ENCODE measurements at regions not wholly inside any gene's neighbourhood (a gene's known extent, or its start where the extent isn't known, plus 50 kb on each side); places are given as distances from the start of the nearest gene placed in this dataset.

- no peak for TF ChIP-seq RARB (CRISPR knock-in tag; IDR thresholded peaks at IDR 0.05)
Measured at GRCh38 chr12:33586576-33586975, 147.0 kb upstream of the SYT10 start (continued).

GRCh38 chr12:33587354-33587753 lies 147.7 kb upstream of the SYT10 start:
- POLR2A ChIA-PET, result no interaction called here
- H3K4me3 ChIP-seq, result no peak overlapping the region
- CTCF ChIA-PET, result interaction anchor here (1.6 kb wide), 1 partner anchor 832 kb away, joined by 3 read pairs; the partner anchor contains the start of gene YARS2
- TF ChIP-seq ELK1 (IDR thresholded peaks at IDR 0.05; ENCODE audit: low read depth, low read length) (no peak), ZNF302 (CRISPR knock-in tag; IDR thresholded peaks at IDR 0.05) (no peak), USF2 (IDR thresholded peaks at IDR 0.05) (no peak), HDAC2 (IDR thresholded peaks at IDR 0.05) (no peak), CTCF (IDR thresholded peaks at IDR 0.05) (no peak), HOXA7 (CRISPR knock-in tag; IDR thresholded peaks at IDR 0.05) (no peak), HOXB13 (CRISPR knock-in tag; IDR thresholded peaks at IDR 0.05; ENCODE audit: low read depth) (no peak), NPAS2 (CRISPR knock-in tag; IDR thresholded peaks at IDR 0.05; ENCODE audit: borderline replicate concordance) (no peak), POLR2A (IDR thresholded peaks at IDR 0.05; ENCODE audit: low read length) (no peak), RARB (CRISPR knock-in tag; IDR thresholded peaks at IDR 0.05) (no peak)
- ATAC-seq (no peak), FAIRE-seq (no peak), DNase-seq (ENCODE audit: low read depth in 1 of 2, low spot score in 1 of 2) (peak in 1 of 2 experiments; percentile 18)
- no peak overlapping the region for H3K4me2 ChIP-seq
- whole genome bisulfite sequencing (ENCODE audit: missing lambda C conversion rate), result 0% methylated on average over 1 of the region's 1 CpG
- H3K9me3 ChIP-seq, result no peaks in the 10 kb centered on the region
- H3K4me1 ChIP-seq, result no peaks in the 10 kb centered on the region
- no peak overlapping the region for H3K27ac ChIP-seq

GRCh38 chr12:33587784-33588712 lies 148.4 kb upstream of the SYT10 start:
- TF ChIP-seq FOSL2 (IDR thresholded peaks at IDR 0.05) (no peak), FOSL2 (CRISPR knock-in tag; IDR thresholded peaks at IDR 0.05) (peak; percentile 26; the same call in 1 of the 2 replicates), NPAS2 (CRISPR knock-in tag; IDR thresholded peaks at IDR 0.05; ENCODE audit: borderline replicate concordance) (no peak)
- DNase-seq (ENCODE audit: low read depth in 1 of 2, low spot score in 1 of 2), result peak in 1 of 2 experiments; percentile 49
- WGBS (ENCODE audit: missing lambda C conversion rate), result 15% methylated on average over 6 of the region's 8 CpGs
- ChIA-PET POLR2A (no interaction called here), CTCF (no interaction called here)
- no peak overlapping the region for H3K4me3 ChIP-seq
- no peaks in the 10 kb centered on the region for H3K9me3 ChIP-seq
- no peak for FAIRE-seq
- no peak for ATAC-seq
- no peaks in the 10 kb centered on the region for H3K4me1 ChIP-seq
- H3K27ac ChIP-seq, result no peak overlapping the region
- peak overlapping the region; percentile 20; the same call in 1 of the 3 replicates for H3K4me2 ChIP-seq

- FAIRE-seq (no peak), DNase-seq (ENCODE audit: low read depth in 1 of 2, low spot score in 1 of 2) (no peak), ATAC-seq (no peak)
- ChIA-PET CTCF (no interaction called here), POLR2A (no interaction called here)
- WGBS (ENCODE audit: missing lambda C conversion rate), result 47% methylated on average over 4 of the region's 4 CpGs
- 0 out of 3 replicates have a peak overlapping the region, but pooled peaks have one; percentile 20 for H3K4me2 ChIP-seq
- H3K9me3 ChIP-seq, result no peaks in the 10 kb centered on the region
- H3K27ac ChIP-seq, result no peak overlapping the region
- H3K4me3 ChIP-seq, result no peak overlapping the region
- TF ChIP-seq EP300 (IDR thresholded peaks at IDR 0.05) (no peak), JUNB (IDR thresholded peaks at IDR 0.05) (no peak), ZC3H11A (IDR thresholded peaks at IDR 0.05) (no peak), NR3C1 (IDR thresholded peaks at IDR 0.05) (no peak)
- H3K4me1 ChIP-seq, result no peaks in the 10 kb centered on the region
Measured at GRCh38 chr12:33588725-33589405, 149.2 kb upstream of the SYT10 start.
